GM12892 (cell line): ENCODE measurements at regions not wholly inside any gene's neighbourhood (a gene's known extent, or its start where the extent isn't known, plus 50 kb on each side); places are given as distances from the start of the nearest gene placed in this dataset.

Experiments
- POLR2A ChIP-seq: IDR thresholded peaks from 2 replicates; pipeline ENCODE4 v1.6.1; 2011; ENCODE audit warnings: low read depth, low read length, control low read depth
- TAF1 ChIP-seq: IDR thresholded peaks from 2 replicates; pipeline ENCODE4 v1.6.1; 2011; ENCODE audit warnings: low read depth, mild to moderate bottlenecking, control low read depth, low read length, borderline replicate concordance

GRCh38 chr3:163735394-163735793, 1342.9 kb downstream of the SI start:
- TF ChIP-seq TAF1 (no peak), POLR2A (no peak)
